Endodermal cell (in vitro differentiated cells): ENCODE measurements at regions not wholly inside any gene's neighbourhood (a gene's known extent, or its start where the extent isn't known, plus 50 kb on each side); places are given as distances from the start of the nearest gene placed in this dataset.

Source experiments
- DNase-seq: peaks from one replicate; pipeline ENCODE4 v3.0.0-alpha.2; 2017
- H3K27ac ChIP-seq: 2 replicates; pipeline ENCODE4 v1.5.1; 2013; ENCODE audit warnings: mild to moderate bottlenecking, low read depth, low read length, moderate library complexity
- H3K27me3 ChIP-seq: 2 replicates; pipeline ENCODE4 v1.6.1; 2013; ENCODE audit warnings: mild to moderate bottlenecking, low read length, moderate library complexity; ENCODE audit not compliant: insufficient read depth, control insufficient read depth, poor library complexity, severe bottlenecking
- H3K36me3 ChIP-seq: 2 replicates; pipeline ENCODE4 v1.7.0; 2013; ENCODE audit warnings: mild to moderate bottlenecking, low read length, moderate library complexity; ENCODE audit not compliant: control insufficient read depth, insufficient read depth
- H3K4me1 ChIP-seq: one replicate; pipeline ENCODE4 v1.7.0; 2013; ENCODE audit warnings: low read length; ENCODE audit not compliant: control insufficient read depth, insufficient read depth
- H3K4me3 ChIP-seq: 2 replicates; pipeline ENCODE4 v1.5.1; 2013; ENCODE audit warnings: mild to moderate bottlenecking, low read length, moderate library complexity
- H3K9ac ChIP-seq: 2 replicates; pipeline ENCODE4 v1.6.1; 2013; ENCODE audit warnings: mild to moderate bottlenecking, low read length, moderate library complexity; ENCODE audit not compliant: poor library complexity, severe bottlenecking; ENCODE audit errors: extremely low read depth
- H3K9me3 ChIP-seq: 2 replicates; pipeline ENCODE4 v1.6.1; 2013; ENCODE audit warnings: mild to moderate bottlenecking, low read length, moderate library complexity; ENCODE audit not compliant: control insufficient read depth
- H3K27ac Mint-ChIP-seq: 2 replicates; pipeline ENCODE4 v1.8.0; 2020; ENCODE audit warnings: mixed read lengths
- H3K27me3 Mint-ChIP-seq: 2 replicates; pipeline ENCODE4 v1.8.0; 2021; ENCODE audit warnings: mild to moderate bottlenecking, mixed read lengths; ENCODE audit not compliant: insufficient read depth
- H3K36me3 Mint-ChIP-seq: 2 replicates; pipeline ENCODE4 v1.8.0; 2020; ENCODE audit warnings: low read depth, mixed read lengths
- H3K4me1 Mint-ChIP-seq: 2 replicates; pipeline ENCODE4 v1.8.0; 2020; ENCODE audit warnings: mixed read lengths
- H3K4me3 Mint-ChIP-seq: 2 replicates; pipeline ENCODE4 v1.8.0; 2020; ENCODE audit warnings: mild to moderate bottlenecking, moderate library complexity, mixed read lengths
- H3K9me3 Mint-ChIP-seq: 2 replicates; pipeline ENCODE4 v1.8.0; 2020; ENCODE audit warnings: mild to moderate bottlenecking, mixed read lengths
- WGBS, 2 experiments: methylation state at CpG; one replicate each; pipeline versions ENCODE4 v1.1.5 to v1.1.7; 2013; ENCODE audit warnings: missing lambda C conversion rate in 2 of 2, mixed read lengths in 1 of 2; ENCODE audit not compliant: insufficient coverage in 1 of 2, insufficient read length in 1 of 2; 5-methylcytosine and 5-hydroxymethylcytosine counted together
- TF ChIP-seq, protein P1 (sequence below): fragments of 200-600 bp; sonication (generic); conservative IDR thresholded peaks from 2 replicates; pipeline ENCODE4 v1.5.0; 2021; ENCODE audit warnings: antibody characterized with exemption, mild to moderate bottlenecking

DNA sequence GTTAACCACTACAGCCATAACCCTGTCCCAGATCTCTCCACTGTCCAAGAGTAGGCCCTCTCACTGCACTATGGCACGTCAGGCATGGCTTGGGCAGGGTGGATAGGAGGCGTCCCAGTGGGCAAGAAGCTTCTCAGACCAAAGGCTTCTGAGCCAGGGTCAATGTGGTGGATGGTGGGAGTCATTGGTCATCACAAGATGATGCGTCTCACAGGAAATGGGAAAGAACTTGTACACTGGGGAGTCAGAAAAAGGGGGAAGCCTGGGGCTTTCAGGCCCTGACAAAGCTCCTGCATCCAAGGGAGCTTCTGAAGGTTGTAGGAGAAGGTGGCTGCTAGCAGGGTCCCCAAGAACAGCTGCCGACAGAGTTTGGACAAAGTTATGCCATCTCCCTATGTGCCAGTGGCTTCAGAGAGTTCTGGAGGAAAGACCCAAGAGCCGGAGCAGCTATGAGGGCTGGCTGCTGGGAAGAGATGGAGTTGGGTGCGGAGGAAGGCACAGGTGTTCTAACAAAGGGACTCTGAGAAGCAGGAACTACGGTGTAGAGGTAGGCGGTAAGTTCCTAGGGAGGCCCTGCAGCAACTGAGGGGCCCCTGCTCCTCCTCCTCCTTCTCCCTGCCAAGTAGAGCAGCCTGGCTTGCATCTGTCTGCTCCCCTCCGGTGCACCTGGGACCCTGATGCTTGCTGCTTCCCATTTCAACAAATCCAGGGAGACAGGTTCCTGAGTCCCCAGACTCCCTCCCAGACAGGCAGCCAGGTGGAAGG lies 81.1 kb downstream of the ARL6IP4 start:
- TF ChIP-seq, protein P1, sequence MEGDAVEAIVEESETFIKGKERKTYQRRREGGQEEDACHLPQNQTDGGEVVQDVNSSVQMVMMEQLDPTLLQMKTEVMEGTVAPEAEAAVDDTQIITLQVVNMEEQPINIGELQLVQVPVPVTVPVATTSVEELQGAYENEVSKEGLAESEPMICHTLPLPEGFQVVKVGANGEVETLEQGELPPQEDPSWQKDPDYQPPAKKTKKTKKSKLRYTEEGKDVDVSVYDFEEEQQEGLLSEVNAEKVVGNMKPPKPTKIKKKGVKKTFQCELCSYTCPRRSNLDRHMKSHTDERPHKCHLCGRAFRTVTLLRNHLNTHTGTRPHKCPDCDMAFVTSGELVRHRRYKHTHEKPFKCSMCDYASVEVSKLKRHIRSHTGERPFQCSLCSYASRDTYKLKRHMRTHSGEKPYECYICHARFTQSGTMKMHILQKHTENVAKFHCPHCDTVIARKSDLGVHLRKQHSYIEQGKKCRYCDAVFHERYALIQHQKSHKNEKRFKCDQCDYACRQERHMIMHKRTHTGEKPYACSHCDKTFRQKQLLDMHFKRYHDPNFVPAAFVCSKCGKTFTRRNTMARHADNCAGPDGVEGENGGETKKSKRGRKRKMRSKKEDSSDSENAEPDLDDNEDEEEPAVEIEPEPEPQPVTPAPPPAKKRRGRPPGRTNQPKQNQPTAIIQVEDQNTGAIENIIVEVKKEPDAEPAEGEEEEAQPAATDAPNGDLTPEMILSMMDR: no peak
- H3K4me1 Mint-ChIP-seq: peaks cover 15% of the 10 kb centered on the region
- Histone ChIP-seq H3K27me3 (no peaks in the 10 kb centered on the region), H3K36me3 (no peaks in the 10 kb centered on the region), H3K9ac (no peak overlapping the region), H3K4me3 (no peak overlapping the region), H3K9me3 (no peaks in the 10 kb centered on the region), H3K27ac (no peak overlapping the region), H3K4me1 (no peaks in the 10 kb centered on the region)
- no peak overlapping the region for H3K4me3 Mint-ChIP-seq
- 93 to 100% methylated on average over 3 to 9 of the region's 9 CpGs for WGBS, 2 experiments
- H3K27me3 Mint-ChIP-seq: no peaks in the 10 kb centered on the region
- no peaks in the 10 kb centered on the region for H3K36me3 Mint-ChIP-seq
- no peak for DNase-seq
- no peak overlapping the region for H3K27ac Mint-ChIP-seq
- H3K9me3 Mint-ChIP-seq: no peaks in the 10 kb centered on the region

DNA sequence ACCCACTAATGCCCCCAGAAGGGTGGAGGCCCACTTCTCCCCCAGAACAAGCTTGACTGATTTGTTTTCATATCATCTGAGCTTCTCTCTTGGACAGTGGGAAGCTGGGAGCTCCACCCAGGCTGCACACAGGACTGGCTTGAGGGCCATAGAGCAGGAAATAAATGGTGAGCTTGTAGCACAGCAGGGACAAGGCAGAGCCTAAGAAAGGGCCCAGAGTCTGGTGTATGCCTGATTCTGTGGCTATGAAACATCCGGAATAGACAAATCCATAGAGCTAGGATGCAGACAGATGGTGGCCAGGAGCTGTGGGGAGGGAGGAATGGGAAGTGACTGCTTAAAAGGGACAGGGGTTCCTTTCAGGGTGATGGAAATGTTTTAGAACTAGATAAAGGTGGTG lies 79.0 kb downstream of the ARL6IP4 start:
- H3K27me3 ChIP-seq: no peaks in the 10 kb centered on the region
- no peak overlapping the region for H3K4me3 ChIP-seq
- H3K27ac ChIP-seq: no peak overlapping the region
- Mint-ChIP-seq H3K36me3 (no peaks in the 10 kb centered on the region), H3K4me3 (no peak overlapping the region), H3K27me3 (no peaks in the 10 kb centered on the region), H3K4me1 (peaks cover 11% of the 10 kb centered on the region), H3K27ac (no peak overlapping the region), H3K9me3 (no peaks in the 10 kb centered on the region)
- no peaks in the 10 kb centered on the region for H3K9me3 ChIP-seq
- no peak overlapping the region for H3K9ac ChIP-seq
- H3K4me1 ChIP-seq: no peaks in the 10 kb centered on the region
- TF ChIP-seq, protein P1: no peak
- WGBS, 2 experiments: 89 to 94% methylated on average over 1 of the region's 1 CpG
- H3K36me3 ChIP-seq: no peaks in the 10 kb centered on the region
- no peak for DNase-seq

DNA sequence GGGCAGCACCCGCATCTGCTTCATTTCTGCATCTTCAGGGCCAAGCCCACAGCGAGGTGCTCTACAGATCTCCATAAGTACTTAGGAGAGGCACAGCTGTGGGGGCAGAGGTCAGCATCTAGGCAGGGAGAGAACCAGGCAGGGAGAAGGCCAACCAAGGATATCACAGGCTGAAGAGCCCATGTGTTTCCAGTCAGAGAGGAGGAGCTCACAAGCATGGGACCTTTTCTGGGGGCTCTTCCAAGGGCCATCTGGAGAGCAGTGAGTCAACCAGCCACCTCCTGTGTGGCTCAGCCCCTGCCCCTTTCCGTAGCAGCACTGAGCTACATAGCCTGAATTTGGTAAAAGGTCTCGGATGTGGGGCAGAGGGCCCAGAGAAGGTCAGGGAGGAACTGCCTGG lies 78.5 kb downstream of the ARL6IP4 start:
- peak overlapping the region; percentile 74 for H3K27ac Mint-ChIP-seq
- DNase-seq: no peak
- H3K4me3 Mint-ChIP-seq: no peak overlapping the region
- Histone ChIP-seq H3K4me1 (no peaks in the 10 kb centered on the region), H3K4me3 (no peak overlapping the region), H3K36me3 (no peaks in the 10 kb centered on the region), H3K9ac (no peak overlapping the region), H3K9me3 (no peaks in the 10 kb centered on the region), H3K27me3 (no peaks in the 10 kb centered on the region), H3K27ac (no peak overlapping the region)
- TF ChIP-seq, protein P1: no peak
- 90 to 100% methylated on average over 3 to 4 of the region's 4 CpGs for WGBS, 2 experiments
- H3K4me1 Mint-ChIP-seq: peaks cover 11% of the 10 kb centered on the region
- H3K9me3 Mint-ChIP-seq: no peaks in the 10 kb centered on the region
- no peaks in the 10 kb centered on the region for H3K27me3 Mint-ChIP-seq
- H3K36me3 Mint-ChIP-seq: no peaks in the 10 kb centered on the region
